Right ventricle myocardium superior (tissue), 1 donor: ENCODE measurements at regions not wholly inside any gene's neighbourhood (a gene's known extent, or its start where the extent isn't known, plus 50 kb on each side); places are given as distances from the start of the nearest gene placed in this dataset.
"Not testable (repeated sequence)": the region's sequence is repeated elsewhere in the genome, so short reads cannot be mapped to it uniquely, and the experiment has no call there.

ENCODE experiments used
- ATAC-seq: fragments of 200-7000 bp; cut with Tn5 transposase; one replicate; pipeline ENCODE4 v1.9.1; 2020; ENCODE audit warnings: mild to moderate bottlenecking; ENCODE audit not compliant: poor library complexity
- DNase-seq: peaks from one replicate; pipeline ENCODE4 v3.0.0-alpha.2; 2020
- intact Hi-C: fragments of 100-400 bp; cut with DNase I; formaldehyde crosslinking; loops from one replicate; pipeline ENCODE4 v1.11.2; 2022
- donor health status: DM: no; HTN: yes; CAD: no; lungs with severe emphysema.

- ATAC-seq, intact Hi-C loops, DNase-seq: not testable (repeated sequence)
These were observed 87.6 kb upstream of the DPP6 start for GRCh38 chr7:153964481-153965112.

GRCh38 chr7:153969016-153969415, 83.2 kb upstream of the DPP6 start:
- intact Hi-C loops, DNase-seq, ATAC-seq: not testable (repeated sequence)

DNA sequence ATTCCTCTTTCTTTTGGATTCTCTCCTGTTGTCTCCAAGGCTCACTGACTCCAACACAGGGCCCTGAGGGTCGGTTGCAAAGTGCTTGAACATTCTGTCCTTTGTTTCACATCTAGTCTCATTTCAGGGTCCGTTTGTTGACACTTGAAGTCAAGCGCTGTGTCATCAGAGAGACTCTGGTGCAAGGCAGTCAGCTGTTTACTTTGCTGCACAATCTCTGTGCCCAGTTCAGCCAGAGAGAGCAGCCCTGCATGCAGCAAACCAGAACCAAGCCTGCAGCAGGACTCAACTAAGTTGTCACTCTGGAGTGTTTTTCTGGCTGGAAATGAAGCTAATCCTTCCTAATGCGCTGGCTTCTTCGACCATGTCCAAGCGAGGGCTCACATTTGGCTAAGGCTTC, 77.6 kb upstream of the DPP6 start:
- DNase-seq, intact Hi-C loops, ATAC-seq: not testable (repeated sequence)

GRCh38 chr7:153976745-153977144, 75.5 kb upstream of the DPP6 start:
- DNase-seq, ATAC-seq, intact Hi-C loops: not testable (repeated sequence)

DNA sequence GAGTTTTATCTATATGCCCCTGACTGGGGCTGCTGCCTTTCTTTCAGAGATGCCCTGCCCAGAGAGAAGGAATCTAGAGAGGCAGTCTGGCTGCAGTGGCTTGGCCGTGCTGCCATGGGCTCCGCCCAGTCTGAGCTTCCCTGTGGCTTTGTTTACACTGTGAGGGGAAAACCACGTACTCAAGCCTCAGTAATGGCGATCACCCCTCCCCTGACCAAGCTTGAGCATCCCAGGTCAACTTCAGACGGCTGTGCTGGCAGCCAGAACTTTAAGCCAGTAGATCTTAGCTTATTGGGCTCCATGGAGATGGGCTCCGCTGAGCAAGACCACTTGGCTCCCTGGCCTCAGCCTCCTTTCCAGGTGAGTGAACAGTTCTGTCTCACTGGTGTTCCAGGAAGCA, 69.0 kb upstream of the DPP6 start:
- ATAC-seq, intact Hi-C loops, DNase-seq: not testable (repeated sequence)

DNA sequence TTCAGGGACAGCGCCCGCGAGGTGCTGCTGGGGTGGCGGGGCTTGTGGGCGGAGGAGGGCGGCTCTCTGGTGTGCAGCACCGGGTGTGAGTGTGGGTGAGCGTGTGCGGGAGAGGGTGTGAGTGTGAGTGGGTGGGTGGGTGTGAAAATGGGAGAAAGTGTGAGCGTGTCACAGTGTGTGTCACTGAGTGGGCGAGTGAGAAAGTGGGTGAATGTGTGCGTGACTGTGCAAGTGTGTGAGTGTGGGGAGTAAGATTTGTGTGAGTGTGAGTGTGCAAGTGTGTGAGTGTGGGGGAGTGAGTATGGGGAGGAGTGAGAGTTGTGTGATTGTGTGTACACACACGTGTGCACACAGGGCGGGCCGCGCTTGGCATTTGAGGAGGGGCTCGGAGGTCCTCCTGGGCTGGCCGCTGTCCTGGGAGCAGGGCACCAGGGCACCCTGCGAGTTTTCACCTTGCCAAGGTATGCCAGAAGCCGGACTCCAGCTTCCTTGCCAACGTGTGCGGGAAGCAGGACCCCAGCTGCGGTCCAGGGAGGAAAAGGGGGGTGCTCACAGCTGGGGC, 63.1 kb upstream of the DPP6 start:
- intact Hi-C loops, ATAC-seq, DNase-seq: not testable (repeated sequence)

GRCh38 chr7:153989742-153990425, 62.3 kb upstream of the DPP6 start:
- DNase-seq, ATAC-seq, intact Hi-C loops: not testable (repeated sequence)

- ATAC-seq, intact Hi-C loops, DNase-seq: not testable (repeated sequence)
These were observed 60.7 kb upstream of the DPP6 start for GRCh38 chr7:153991471-153991870.

DNA sequence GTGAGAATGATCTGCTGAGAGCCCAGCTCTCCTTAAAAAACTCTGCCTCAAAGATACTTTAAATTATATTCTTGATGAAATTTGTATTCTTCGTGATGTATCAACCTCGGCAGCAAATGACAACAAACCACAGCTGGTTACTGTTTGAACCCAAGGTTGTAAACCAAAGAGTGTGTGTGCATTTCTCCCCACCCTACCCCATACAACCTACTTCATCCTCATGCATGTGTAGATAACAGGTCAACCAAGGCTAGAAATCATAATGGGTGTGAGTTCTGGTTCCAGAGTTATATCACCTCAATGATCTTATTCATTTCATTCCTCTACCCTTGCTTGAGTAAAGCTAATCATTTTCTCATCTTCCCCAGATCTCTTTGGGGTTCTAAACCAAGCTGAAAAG, 58.8 kb upstream of the DPP6 start:
- ATAC-seq, DNase-seq, intact Hi-C loops: not testable (repeated sequence)

GRCh38 chr7:153998896-153999295, 53.3 kb upstream of the DPP6 start:
- DNase-seq, intact Hi-C loops, ATAC-seq: not testable (repeated sequence)
